ENCODE measurements at regions not wholly inside any gene's neighbourhood (a gene's known extent, or its start where the extent isn't known, plus 50 kb on each side); places are given as distances from the start of the nearest gene placed in this dataset.

GRCh38 chr10:62460393-62460792 lies 86.2 kb downstream of the ZNF365 start:
- TF ChIP-seq CTCF (IDR thresholded peaks at IDR 0.05; ENCODE audit: insufficient read depth, low read depth, low read length), result no peak

GRCh38 chr10:62461120-62461519 lies 87.0 kb downstream of the ZNF365 start:
- no peak for TF ChIP-seq CTCF (IDR thresholded peaks at IDR 0.05; ENCODE audit: insufficient read depth, low read depth, low read length)
- no peak overlapping the region for H3K4me3 ChIP-seq (ENCODE audit: low read depth, low read length)
- DNase-seq (ENCODE audit: low read depth), result no peak

More at GRCh38 chr10:62460393-62460792, 86.2 kb downstream of the ZNF365 start:
- no peak overlapping the region for H3K4me3 ChIP-seq (ENCODE audit: low read depth, low read length)
- DNase-seq (ENCODE audit: low read depth), result no peak

GRCh38 chr10:62462461-62462860 lies 88.3 kb downstream of the ZNF365 start:
- no peak overlapping the region for H3K4me3 ChIP-seq (ENCODE audit: low read depth, low read length)
- TF ChIP-seq CTCF (IDR thresholded peaks at IDR 0.05; ENCODE audit: insufficient read depth, low read depth, low read length), result no peak
- no peak for DNase-seq (ENCODE audit: low read depth)

- no peak for DNase-seq (ENCODE audit: low read depth)
- TF ChIP-seq CTCF (IDR thresholded peaks at IDR 0.05; ENCODE audit: insufficient read depth, low read depth, low read length), result no peak
- H3K4me3 ChIP-seq (ENCODE audit: low read depth, low read length), result no peak overlapping the region
These were observed 89.2 kb downstream of the ZNF365 start for GRCh38 chr10:62463364-62463763.

GRCh38 chr10:62464308-62464707 lies 90.1 kb downstream of the ZNF365 start:
- no peak overlapping the region for H3K4me3 ChIP-seq (ENCODE audit: low read depth, low read length)
- TF ChIP-seq CTCF (IDR thresholded peaks at IDR 0.05; ENCODE audit: insufficient read depth, low read depth, low read length), result no peak
- DNase-seq (ENCODE audit: low read depth), result no peak

GRCh38 chr10:62466590-62466989 lies 92.4 kb downstream of the ZNF365 start:
- TF ChIP-seq CTCF (IDR thresholded peaks at IDR 0.05; ENCODE audit: insufficient read depth, low read depth, low read length), result no peak
- H3K4me3 ChIP-seq (ENCODE audit: low read depth, low read length), result no peak overlapping the region
- no peak for DNase-seq (ENCODE audit: low read depth)

GRCh38 chr10:62467527-62467926 lies 93.4 kb downstream of the ZNF365 start:
- DNase-seq (ENCODE audit: low read depth), result no peak

More at GRCh38 chr10:62467527-62467926, 93.4 kb downstream of the ZNF365 start:
- no peak overlapping the region for H3K4me3 ChIP-seq (ENCODE audit: low read depth, low read length)
- TF ChIP-seq CTCF (IDR thresholded peaks at IDR 0.05; ENCODE audit: insufficient read depth, low read depth, low read length), result no peak

All from fibroblast of villous mesenchyme (primary cell).